OCI-LY7 (cell line): ENCODE measurements at regions not wholly inside any gene's neighbourhood (a gene's known extent, or its start where the extent isn't known, plus 50 kb on each side); places are given as distances from the start of the nearest gene placed in this dataset.

Source experiments
- EZH2phosphoT487 ChIP-seq: fragments of 200-600 bp; sonication (generic); IDR thresholded peaks from 2 replicates; pipeline ENCODE4 v1.6.1; 2018; ENCODE audit warnings: low read depth, borderline replicate concordance, mild to moderate bottlenecking, mixed run types, antibody characterized with exemption, low read length, moderate library complexity, mixed read lengths
- TF ChIP-seq, protein P1 (sequence below): fragments of 200-600 bp; sonication (generic); conservative IDR thresholded peaks from 2 replicates; pipeline ENCODE4 v1.5.1; 2014; ENCODE audit warnings: mild to moderate bottlenecking, antibody characterized with exemption, low read length, moderate library complexity, mixed read lengths

DNA sequence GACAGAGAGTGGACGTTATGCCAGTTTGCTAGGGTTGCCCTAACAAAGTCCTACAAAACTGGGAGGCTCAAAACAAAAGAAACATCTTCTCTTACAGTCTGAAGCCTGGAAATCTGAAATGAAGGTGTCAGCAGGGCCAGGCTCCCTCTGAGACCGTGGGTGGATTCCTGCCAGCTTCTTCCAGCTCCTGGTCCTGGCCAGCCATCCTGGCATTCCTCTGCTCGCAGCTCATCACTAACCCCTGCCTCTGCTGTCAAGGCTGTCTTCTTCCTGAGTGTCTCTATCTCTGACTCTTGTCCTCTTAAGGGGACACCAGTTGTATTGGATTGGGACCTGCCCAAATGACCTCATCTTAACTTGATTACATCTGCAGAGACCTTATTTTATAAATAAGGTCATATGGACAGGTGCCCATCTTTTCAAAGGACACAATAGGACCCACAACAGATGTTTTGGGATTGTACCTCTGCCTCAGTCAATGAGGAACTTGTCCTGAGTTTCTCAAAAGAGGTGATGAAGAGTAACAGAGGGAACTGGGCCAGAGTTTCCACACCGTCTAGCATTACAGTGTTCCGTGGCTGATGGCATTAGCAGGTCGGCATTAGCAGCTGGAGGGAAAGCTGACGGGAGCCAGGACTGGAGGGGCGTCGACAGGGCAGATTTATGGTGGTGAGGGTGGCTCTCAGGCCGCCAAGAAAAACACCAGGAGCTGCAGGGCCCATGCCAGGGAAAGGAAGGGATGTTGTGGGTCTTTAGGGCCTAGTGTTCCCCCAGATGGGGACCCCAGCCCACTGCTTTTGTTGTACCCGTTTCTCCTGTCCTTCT is 157.3 kb downstream of the TBXT start:
- TF ChIP-seq, protein P1, sequence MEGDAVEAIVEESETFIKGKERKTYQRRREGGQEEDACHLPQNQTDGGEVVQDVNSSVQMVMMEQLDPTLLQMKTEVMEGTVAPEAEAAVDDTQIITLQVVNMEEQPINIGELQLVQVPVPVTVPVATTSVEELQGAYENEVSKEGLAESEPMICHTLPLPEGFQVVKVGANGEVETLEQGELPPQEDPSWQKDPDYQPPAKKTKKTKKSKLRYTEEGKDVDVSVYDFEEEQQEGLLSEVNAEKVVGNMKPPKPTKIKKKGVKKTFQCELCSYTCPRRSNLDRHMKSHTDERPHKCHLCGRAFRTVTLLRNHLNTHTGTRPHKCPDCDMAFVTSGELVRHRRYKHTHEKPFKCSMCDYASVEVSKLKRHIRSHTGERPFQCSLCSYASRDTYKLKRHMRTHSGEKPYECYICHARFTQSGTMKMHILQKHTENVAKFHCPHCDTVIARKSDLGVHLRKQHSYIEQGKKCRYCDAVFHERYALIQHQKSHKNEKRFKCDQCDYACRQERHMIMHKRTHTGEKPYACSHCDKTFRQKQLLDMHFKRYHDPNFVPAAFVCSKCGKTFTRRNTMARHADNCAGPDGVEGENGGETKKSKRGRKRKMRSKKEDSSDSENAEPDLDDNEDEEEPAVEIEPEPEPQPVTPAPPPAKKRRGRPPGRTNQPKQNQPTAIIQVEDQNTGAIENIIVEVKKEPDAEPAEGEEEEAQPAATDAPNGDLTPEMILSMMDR, result no peak
- no peak for TF ChIP-seq EZH2phosphoT487
